D341Med (cell line): ENCODE measurements at regions not wholly inside any gene's neighbourhood (a gene's known extent, or its start where the extent isn't known, plus 50 kb on each side); places are given as distances from the start of the nearest gene placed in this dataset.

Source experiments
- DNase-seq: peaks from one replicate; pipeline ENCODE4 v3.0.0; 2012; ENCODE audit warnings: low spot score

- DNase-seq, result no peak
Observed at GRCh38 chr16:54568906-54569807, 282.6 kb upstream of the IRX3 start.

GRCh38 chr16:54564841-54565240 is 278.3 kb upstream of the IRX3 start:
- no peak for DNase-seq

- DNase-seq, result no peak
Observed at GRCh38 chr16:54554581-54554980, 268.0 kb upstream of the IRX3 start.

DNA sequence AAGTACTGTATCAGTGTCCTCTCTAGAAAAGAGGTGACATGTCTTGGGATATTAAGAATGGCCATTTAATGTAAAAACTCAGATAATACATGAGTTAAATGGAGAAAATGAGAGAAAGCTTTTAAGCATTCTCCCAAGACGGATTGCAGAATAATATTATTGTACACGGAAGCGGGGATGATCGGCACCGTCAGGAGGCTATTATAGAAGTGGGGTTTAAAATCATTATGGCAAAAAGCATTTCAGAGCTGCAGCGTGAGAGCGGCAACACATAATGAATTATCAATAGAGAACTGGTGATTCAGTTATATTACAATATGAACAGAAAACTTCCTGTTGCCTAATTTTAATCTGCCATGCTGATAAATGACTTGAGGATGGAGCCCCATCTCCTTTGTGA is 261.7 kb upstream of the IRX3 start:
- DNase-seq, result no peak

DNA sequence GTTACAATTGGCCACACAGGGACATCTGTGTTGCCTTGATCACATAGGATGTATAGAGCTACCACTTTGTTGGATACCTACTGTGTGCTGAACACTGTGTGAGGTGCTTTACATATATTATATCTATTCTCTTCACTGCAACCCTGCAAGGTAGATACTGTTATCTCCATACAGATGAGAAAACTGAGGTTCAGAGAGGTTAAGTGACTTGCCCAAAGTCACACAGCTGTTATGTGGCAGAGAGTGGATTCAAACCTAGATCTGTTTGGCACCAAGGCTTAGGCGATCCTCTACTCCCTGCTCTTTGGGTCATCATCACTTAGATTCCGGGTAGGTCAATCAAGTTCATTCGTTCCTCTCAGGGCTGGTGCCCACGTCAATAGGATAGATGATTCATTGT is 260.5 kb upstream of the IRX3 start:
- DNase-seq, result no peak

DNA sequence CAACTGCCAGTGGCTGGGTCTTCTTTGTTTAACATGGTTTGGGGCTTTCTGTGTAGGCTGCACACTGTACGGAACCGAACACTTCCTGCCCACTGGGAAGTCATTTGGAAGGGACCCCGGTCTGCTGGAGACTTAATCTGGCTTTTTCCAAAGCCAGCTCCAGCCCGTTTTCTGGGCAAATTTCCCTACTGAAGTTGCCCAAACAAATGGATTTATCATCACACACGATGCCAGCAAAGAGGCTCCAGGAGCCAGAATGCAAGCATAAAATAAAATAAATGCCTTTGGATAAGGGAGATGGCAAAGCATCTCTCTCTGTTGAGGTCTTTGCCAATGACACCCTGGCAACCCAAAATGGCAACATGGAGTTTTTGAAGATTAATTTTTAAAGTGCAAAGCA is 259.9 kb upstream of the IRX3 start:
- no peak for DNase-seq

DNA sequence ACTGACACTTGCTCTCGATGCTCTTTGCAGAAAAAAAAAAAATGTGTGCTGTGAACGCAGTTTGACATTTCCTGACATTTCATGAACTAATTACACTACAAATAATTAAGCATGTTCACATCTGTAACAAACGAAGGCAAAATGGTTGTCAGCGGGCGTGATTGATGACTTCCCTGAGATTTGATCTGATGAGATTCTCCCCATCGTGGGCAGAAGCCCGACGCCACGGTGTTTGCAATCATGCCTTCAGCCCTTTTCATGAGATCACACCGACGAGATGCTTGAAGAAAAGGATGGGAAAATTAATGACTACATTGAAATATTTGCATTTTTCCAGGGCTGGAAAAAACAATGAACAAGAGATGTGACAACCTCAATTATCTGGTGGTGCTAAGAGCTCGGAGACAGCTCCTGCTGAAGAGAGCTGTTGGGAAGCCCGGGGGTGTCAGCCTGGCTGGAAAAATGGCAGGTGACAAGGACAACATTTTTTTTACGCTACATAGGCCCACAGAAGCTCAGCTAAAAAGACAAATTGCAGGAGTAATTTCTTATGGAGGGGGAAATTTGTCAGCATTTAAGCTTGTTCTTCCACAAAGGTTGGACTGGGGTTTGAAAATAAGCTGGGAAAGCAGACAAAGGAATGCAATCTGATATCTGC is 259.4 kb upstream of the IRX3 start:
- no peak for DNase-seq

GRCh38 chr16:54544553-54545180 is 258.1 kb upstream of the IRX3 start:
- DNase-seq, result no peak

GRCh38 chr16:54542805-54543505 is 256.4 kb upstream of the IRX3 start:
- DNase-seq, result no peak

DNA sequence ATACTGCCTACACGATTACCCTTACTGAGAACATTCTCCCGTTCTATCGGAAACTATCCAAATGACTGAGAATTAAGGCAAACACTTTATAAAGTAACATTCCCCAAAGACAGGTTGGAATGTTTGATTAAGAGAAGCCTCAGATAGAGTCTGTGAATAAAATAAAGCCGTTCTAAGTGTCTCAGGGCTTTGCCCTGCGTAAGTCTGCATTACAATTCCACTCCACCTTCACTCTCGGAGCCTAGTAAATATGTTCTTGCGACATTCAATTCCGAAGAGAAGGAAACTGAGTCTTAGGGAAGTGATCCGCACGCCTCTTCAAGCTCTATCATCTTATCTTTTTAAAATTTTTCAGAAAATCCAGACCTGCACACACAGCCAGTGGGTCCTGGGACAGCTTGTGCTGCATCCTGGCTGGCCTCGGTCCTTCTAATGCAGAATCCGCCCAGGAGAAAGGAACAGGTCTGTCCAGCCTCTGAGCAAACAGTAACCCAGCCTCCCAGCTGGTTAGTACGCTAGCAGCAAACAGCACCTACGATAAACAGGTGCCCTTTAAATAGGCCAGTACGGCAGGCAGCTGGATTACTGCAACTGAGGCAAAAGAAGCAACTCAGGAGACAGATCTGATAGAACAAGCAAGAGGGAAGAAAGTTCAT is 254.1 kb upstream of the IRX3 start:
- DNase-seq, result no peak

DNA sequence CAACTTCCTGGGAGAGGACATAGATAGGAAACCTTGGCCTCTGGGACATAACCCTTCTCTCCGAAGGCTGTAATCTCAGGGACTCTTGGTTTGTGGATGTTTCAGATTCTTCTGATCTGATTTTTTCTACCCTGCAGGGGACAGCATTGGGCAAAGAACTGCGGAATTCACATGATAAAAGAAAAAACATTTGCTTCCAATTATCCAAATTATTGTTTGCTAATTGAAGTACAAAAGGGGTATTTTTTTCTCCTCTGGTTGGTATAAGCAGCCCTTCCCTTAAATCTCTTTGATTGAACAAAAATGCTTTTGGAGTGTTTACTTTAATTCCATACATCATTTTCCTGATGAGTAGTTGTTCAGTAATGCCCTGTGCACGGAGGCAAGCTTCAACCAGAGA is 251.7 kb upstream of the IRX3 start:
- DNase-seq, result no peak

GRCh38 chr16:54533856-54534490 is 247.4 kb upstream of the IRX3 start:
- no peak for DNase-seq

- DNase-seq, result no peak
Observed at GRCh38 chr16:54526916-54527315, 240.3 kb upstream of the IRX3 start.

- no peak for DNase-seq
Observed at GRCh38 chr16:54526087-54526486, 239.5 kb upstream of the IRX3 start.

DNA sequence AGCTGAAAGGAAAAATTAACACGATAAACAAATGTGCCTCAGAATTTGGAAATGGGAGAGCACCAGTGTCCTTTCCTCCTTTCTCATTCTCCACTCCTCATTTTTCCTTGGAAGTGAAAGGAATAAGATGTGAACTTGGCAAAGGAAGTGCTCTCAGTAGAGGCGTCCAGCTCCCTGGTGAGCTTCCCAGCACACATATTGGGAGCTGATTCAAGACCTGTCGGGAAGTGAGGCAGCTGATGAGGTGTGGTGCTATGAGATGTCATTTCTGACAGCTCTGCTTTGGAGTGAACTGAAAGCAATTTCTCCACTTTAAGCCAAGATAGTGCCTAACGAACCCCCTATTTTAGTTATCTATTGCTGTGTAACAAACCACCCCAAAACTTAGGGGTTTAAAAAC is 238.5 kb upstream of the IRX3 start:
- no peak for DNase-seq

DNA sequence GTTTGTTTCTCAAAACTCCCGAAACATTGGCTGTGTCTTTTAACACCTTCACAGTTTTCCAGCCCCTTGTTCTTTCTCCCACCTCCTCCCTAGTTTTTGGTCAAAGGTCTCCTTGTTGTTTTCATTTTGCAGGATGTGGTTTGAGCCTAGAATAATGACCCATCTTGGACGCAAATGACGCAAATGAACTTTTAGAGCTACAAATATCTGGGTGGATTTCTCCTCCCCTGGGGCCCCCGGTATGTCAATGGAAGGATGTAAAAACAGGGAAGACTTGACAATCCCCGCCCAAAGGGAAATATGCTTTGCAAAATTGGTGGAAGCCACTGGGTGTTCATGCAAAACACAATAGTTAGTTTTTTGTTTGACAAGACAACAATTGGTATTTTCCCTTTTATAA is 236.0 kb upstream of the IRX3 start:
- DNase-seq, result no peak

- no peak for DNase-seq
Observed at GRCh38 chr16:54521327-54521726, 234.7 kb upstream of the IRX3 start.

- no peak for DNase-seq
Observed at GRCh38 chr16:54519161-54519695, 232.6 kb upstream of the IRX3 start.

DNA sequence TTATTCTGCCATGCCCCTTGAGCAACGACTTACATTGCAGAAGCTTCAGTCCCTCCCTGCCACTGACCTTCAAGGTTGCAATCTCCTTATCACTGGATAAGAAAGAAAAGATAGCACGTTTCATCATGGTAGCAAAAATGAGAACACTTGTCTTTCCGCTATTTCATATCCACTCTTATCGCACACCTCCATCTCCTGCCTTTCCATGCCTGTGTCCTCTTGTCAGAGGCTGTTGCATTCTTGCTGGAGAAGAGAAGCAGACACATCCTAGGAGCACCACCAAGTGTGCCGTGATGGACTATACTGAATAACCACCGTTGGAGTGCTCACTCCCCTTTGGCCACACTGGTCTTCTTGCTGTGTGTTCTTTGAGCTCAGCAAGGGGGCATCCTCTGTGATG is 230.6 kb upstream of the IRX3 start:
- no peak for DNase-seq

GRCh38 chr16:54512467-54512995 is 225.9 kb upstream of the IRX3 start:
- DNase-seq, result no peak

GRCh38 chr16:54511222-54511731 is 224.7 kb upstream of the IRX3 start:
- no peak for DNase-seq
